ENCODE measurements at regions not wholly inside any gene's neighbourhood (a gene's known extent, or its start where the extent isn't known, plus 50 kb on each side); places are given as distances from the start of the nearest gene placed in this dataset.

- no peak overlapping the region for H3K4me3 ChIP-seq (replicated peaks; ENCODE audit: low read depth, low read length)
- DNase-seq (ENCODE audit: low read depth), result no peak
- no peak for TF ChIP-seq CTCF (IDR thresholded peaks at IDR 0.05; ENCODE audit: low read length, missing control alignments)
These were observed 163.5 kb downstream of the CCER1 start for GRCh38 chr12:90791445-90791844.

- no peak for TF ChIP-seq CTCF (IDR thresholded peaks at IDR 0.05; ENCODE audit: low read length, missing control alignments)
- no peak for DNase-seq (ENCODE audit: low read depth)
- no peak overlapping the region for H3K4me3 ChIP-seq (replicated peaks; ENCODE audit: low read depth, low read length)
These were observed 164.2 kb downstream of the CCER1 start for GRCh38 chr12:90790747-90791146.

DNA sequence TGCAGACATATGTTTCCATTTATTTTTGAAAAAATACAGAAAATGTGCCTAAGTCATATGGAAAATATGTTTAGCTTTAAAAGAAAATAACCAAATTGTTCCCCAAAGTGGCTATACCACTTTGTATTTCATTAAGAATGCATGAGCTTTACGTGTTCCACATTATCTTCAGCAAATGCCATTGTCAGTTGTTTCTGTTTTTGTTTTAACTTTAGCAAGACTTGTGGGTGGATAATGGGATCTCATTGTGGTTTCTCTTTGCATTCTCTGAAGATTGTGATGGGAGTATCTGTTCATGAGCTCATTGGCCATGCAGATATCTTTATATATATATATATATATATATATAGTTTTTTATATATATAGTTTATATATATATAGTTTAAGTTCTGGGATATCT lies 181.5 kb downstream of the CCER1 start:
- DNase-seq (ENCODE audit: low read depth), result peak; percentile 28
- no peak for TF ChIP-seq CTCF (IDR thresholded peaks at IDR 0.05; ENCODE audit: low read length, missing control alignments)

DNA sequence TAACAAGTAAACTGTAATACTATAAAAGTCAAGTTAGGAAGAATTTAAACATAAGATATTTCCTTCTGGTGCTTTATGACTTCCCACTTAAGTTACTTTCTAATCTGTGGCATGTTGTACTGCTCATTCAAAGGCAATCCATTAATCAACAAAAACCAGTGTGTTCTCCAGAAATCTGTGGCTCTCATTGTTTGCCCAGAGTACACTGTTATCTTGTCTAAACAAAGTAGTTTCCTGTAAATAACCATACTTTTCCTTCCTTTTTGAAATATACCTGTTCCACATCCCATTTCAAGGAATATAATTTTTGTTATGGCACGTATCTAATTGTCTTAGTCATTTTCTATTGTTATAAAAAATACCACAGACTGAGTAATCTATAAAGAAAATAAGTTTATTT lies 184.1 kb downstream of the CCER1 start:
- TF ChIP-seq CTCF (IDR thresholded peaks at IDR 0.05; ENCODE audit: low read length, missing control alignments), result no peak
- no peak overlapping the region for H3K4me3 ChIP-seq (replicated peaks; ENCODE audit: low read depth, low read length)
- peak; percentile 23 for DNase-seq (ENCODE audit: low read depth)

More for the DNA sequence above, 181.5 kb downstream of the CCER1 start:
- no peak overlapping the region for H3K4me3 ChIP-seq (replicated peaks; ENCODE audit: low read depth, low read length)

DNA sequence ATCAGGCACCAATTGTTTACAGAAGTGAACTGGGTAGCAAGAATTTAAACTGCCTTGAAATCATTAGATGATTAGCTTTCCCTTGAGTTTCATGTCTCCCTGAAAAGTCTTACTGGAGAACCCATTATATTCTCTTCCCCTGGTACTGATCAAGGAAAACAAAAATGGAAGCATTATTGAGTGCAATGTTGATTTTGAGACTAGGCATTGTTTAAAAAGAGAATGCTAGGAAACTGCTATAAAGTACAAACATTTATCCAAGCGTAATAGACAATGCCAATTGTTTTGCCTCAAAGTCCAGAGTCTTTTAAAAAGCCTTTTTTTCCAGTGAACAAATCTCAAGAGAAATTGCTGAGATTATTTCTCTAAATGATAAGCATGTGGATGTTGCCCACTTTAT lies 197.0 kb downstream of the CCER1 start:
- no peak for DNase-seq (ENCODE audit: low read depth)
- no peak overlapping the region for H3K4me3 ChIP-seq (replicated peaks; ENCODE audit: low read depth, low read length)
- no peak for TF ChIP-seq CTCF (IDR thresholded peaks at IDR 0.05; ENCODE audit: low read length, missing control alignments)

- no peak overlapping the region for H3K4me3 ChIP-seq (replicated peaks; ENCODE audit: low read depth, low read length)
- no peak for TF ChIP-seq CTCF (IDR thresholded peaks at IDR 0.05; ENCODE audit: low read length, missing control alignments)
- no peak for DNase-seq (ENCODE audit: low read depth)
These were observed 209.8 kb downstream of the CCER1 start for GRCh38 chr12:90745211-90745610.

DNA sequence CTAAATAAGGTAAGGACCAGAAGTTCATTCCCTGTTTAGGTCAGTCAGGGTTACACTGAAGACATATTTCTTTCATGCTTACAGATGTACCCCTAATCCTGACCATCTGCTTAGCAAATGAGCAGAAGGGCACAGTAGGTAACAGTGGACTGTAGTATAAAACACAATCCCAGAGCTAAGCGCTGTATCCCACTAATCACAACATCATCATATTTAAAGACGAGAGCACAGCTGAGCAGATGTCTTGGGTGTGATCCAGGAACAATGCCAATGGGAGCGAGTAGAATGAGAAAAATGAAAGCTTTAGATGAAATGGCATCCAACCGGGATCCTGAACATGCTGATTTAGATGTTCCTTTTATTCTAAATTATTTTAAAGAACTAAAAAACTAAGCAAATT lies 213.4 kb downstream of the CCER1 start:
- H3K4me3 ChIP-seq (replicated peaks; ENCODE audit: low read depth, low read length), result no peak overlapping the region
- DNase-seq (ENCODE audit: low read depth), result no peak
- TF ChIP-seq CTCF (IDR thresholded peaks at IDR 0.05; ENCODE audit: low read length, missing control alignments), result no peak
